ENCODE measurements at regions not wholly inside any gene's neighbourhood (a gene's known extent, or its start where the extent isn't known, plus 50 kb on each side); places are given as distances from the start of the nearest gene placed in this dataset.
"Not testable (repeated sequence)": the region's sequence is repeated elsewhere in the genome, so short reads cannot be mapped to it uniquely, and the experiment has no call there.

GRCh38 chr12:9449657-9450126 lies 158.0 kb downstream of the KLRB1 start:
- TF ChIP-seq CTCF (conservative IDR thresholded peaks at IDR 0.05; ENCODE audit: low read depth, low read length); EZH2 (IDR thresholded peaks at IDR 0.05; ENCODE audit: borderline replicate concordance, low read depth, low read length, poor library complexity, severe bottlenecking): not testable (repeated sequence)

Measured in A673 (cell line).